IPS-NIHi7 (cell line): ENCODE measurements at regions not wholly inside any gene's neighbourhood (a gene's known extent, or its start where the extent isn't known, plus 50 kb on each side); places are given as distances from the start of the nearest gene placed in this dataset.
A peak's percentile ranks its signal among the peaks of the same experiment; 100 is the strongest.
"Not testable (repeated sequence)": the region's sequence is repeated elsewhere in the genome, so short reads cannot be mapped to it uniquely, and the experiment has no call there.

Experiments used
- DNase-seq: peaks from one replicate; pipeline ENCODE4 v3.0.0; 2012; ENCODE audit warnings: mixed read lengths; ENCODE audit errors: extremely low spot score

DNA sequence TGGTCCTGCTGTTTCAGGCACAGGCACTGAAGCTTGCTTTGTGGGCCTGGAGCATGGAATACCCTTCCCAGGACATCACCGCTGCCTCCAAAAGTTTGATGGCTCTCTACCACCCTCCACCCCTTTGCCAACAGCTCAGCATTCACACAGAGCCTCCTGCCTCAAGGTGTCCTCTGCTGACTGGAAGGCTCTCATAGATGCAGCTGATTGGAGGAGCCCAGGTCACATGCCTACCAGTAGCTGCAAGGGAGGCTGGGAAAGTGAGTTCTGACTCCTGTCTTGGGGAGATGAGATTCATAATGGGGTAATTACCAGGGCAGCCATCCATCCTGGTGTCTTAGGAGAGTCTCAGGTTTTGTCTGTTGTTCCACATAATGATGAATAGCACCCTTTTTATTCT, 124.8 kb upstream of the GRIK3 start:
- peak; percentile 45 for DNase-seq

DNA sequence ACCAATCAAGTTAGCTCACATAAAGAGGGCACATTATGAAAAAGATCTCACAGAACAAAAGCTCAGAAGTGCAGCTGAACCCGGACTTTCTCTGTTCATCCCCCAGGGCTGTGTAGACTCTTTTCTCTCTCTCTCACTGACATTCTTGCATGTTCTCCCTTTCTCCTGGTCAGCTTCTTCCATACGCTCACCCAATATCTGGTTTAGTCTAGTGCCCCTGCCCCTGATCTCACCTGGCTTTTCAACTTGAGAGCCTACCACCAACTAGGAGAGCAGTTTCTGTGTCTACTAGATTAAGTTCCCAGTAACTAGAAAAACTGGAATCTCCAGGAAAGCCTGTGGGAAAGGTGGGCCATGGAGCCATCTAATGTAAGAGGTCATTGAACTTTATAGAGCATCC, 126.9 kb upstream of the GRIK3 start:
- DNase-seq = no peak

DNA sequence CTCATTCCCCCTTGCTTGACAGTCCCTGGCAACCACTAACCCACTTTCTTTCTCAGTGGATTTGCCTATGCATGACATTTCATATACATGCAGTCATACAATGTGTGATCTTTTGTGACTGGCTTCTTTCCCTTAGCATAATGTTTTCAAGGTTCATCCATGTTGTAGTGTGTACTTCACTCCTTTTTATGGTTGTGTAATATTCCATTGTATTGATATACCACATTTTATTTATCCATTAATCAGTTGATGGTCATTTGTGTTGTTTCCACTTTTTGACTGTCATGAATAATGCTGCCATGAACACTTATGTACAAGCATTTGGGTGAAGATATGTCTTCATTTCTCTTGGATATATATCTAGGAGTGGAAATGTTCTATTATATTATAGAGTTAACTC, 127.7 kb upstream of the GRIK3 start:
- no peak for DNase-seq

DNA sequence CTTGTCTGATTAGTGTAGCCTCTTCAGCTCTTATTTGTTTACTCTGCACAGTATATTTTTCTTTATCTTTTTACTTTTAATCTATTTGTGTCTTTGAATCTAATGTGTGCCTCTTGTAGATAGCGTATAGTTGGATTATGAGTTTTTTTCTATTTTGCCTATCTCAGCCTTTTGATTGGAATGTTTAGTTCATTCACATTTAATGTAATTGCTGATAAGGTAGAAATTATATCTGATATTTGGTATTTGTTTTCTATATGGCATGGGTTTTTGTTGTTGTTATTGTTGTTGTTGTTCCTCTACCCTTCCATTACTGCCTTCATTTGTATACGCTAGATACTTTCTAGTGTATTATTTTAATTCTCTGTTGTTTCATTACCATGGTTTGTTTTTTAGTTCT, 131.7 kb upstream of the GRIK3 start:
- DNase-seq = no peak

DNA sequence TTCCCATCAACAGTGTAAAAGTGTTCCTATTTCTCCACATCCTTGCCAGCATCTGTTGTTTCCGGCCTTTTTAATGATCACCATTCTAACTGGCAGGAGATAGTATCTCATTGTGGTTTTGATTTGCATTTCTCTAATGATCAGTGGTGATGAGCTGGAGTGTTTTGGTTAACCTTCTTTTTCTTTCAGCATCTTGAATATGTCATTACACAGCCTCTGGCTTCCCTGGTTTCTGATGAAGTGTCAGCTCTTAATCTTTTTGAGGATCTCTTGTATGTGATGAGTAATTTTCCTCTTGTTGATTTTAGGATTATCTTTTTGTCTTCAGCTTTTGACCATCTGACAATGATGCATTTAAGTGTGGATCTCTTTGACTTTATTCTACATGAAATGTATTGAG, 133.2 kb upstream of the GRIK3 start:
- no peak for DNase-seq

DNA sequence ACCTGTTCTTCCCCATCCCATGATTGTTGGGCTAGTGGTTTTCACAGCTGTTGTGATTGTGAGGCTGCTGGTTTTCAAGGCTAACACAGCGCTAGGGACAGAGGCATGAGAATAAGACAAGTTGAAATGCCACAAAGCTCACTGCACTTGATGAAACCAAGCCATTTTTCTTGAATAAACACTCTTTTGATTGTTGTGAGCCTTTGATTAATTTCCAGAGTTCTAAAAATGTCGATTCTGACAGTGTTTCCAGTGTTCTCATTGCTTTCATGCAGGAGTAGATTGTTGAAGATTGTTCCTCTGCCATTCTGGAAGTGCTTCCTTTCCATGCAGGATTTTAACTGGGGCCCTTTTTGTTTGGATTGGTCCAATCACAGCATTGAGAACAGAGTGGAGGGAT, 134.9 kb upstream of the GRIK3 start:
- DNase-seq = no peak

DNA sequence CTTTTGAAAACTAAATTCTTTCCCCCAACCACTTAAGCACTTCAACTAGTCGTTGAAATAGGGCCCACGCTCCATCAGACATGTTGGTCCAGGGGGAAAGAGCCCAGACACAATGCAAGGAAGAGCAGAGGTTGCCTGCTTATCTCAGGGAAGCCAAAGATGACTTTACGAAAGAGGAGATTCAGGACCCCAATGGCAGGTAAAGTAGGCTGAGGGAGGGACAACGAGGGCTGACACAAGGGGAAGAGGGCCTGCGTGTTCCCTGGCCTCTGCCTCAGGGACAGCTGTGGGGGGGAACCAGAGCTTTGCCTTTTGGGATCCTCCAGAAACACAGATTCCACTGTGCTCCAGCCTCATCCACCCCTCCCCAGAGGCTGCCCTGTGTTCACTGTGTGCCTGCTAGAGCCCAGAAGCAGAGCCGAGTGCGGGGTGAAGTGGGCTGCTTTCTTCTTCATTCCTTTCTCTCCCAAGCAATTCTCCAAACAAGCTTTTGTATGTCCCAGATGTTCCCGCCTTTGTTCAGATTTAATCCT, 135.5 kb upstream of the GRIK3 start:
- DNase-seq = no peak

DNA sequence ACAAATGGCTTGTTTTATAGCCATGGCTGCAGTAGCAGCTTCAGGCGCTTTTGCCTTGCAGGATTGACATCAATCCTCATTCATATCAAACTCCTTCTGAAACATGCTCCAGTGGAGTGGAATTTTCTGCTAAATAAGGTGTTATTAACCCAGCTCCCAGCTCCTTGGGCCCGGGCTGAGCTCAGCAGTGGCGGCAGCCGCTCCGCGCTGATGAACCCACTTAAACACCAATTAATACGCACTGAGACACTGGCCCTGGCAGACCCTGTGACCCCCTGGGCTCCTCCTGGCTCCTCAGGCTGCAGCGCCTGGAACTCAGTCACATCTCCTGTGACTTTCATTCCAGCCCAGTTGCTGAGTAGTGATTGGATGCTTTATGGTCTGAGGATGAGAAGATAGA, 137.4 kb upstream of the GRIK3 start:
- DNase-seq = no peak

DNA sequence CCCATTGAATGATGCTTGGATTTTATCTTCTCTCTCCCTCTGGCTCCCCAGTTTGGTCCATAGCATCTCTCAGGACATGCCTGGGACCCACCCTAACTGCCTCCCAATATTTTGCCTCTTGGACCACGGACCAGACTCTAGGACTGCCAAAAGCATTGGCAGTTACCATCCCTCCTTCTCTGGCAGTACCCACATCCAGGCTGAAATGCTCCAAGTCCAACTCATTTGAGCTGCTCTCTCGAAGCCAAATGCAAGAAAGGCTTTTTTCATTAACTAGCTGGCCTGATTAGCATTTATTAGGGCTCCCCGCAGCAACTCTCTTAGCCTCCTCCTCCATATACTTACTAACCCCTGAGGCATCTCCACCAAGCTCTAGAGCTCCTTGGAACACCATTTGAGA, 140.0 kb upstream of the GRIK3 start:
- DNase-seq = no peak

DNA sequence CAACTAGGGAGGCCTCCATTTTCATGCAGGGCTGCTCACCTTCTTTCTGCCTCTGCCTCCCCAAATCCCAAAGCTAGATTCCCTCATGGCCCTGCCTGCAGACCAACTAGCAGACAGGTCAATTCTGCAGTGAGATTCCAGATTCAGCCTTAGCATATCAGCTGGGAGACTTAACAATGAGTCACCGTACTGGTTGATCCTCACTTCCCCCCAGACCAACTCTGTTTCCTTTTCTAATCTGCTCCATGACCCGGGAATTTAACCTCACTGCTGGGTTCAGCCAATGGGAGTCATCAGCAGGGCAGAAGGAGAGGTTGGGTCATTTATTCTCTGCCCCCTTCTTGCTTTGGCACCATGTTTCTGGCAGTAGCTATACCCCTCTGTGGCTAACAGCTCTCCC, 140.6 kb upstream of the GRIK3 start:
- DNase-seq = peak; percentile 60

DNA sequence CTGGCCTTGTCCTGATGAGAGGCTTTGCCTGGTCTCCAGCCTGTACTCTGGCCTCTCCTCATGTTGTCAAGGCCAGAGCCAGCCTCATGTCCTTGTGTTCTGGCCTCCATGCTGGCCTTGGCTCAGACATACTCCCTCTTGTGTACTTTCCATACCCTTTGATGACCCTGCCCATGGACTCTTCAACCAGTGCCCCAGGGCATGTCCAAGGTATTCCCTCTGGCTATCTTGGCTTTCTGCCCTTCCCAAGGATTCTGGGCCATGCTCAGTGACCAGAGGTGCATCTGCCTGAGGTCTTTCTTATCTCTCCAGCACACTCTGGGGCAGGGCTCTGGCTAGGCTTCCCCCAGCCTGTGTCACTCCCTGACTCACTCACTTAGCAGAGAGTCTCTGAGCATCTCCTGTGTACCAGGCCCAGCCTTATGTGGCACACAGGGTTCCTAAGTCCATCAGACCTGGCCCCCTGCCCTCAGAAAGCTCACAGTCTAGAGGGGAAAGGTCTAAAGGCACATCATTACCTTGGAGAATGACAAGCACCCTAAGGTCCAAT, 141.4 kb upstream of the GRIK3 start:
- DNase-seq = peak; percentile 8

DNA sequence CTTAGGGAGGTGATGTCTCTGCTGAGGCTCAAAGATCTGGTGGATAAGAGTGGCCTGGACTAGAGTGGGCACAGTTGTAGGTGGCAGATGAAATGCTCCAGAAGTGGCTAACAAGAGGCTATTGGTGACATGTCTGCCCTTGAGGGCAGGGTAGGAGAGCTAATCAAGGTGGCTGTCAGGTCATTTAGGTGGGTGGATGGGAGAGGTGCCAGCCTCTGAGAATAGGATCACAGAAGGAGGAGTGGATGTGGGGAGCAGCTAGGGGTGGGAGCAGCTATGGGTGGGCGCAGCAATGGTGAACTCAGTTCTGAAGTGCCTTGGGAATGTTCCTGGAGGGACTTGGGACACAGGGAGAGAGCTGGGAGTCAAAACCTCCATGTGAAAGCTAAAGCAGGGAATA, 142.0 kb upstream of the GRIK3 start:
- DNase-seq = no peak

DNA sequence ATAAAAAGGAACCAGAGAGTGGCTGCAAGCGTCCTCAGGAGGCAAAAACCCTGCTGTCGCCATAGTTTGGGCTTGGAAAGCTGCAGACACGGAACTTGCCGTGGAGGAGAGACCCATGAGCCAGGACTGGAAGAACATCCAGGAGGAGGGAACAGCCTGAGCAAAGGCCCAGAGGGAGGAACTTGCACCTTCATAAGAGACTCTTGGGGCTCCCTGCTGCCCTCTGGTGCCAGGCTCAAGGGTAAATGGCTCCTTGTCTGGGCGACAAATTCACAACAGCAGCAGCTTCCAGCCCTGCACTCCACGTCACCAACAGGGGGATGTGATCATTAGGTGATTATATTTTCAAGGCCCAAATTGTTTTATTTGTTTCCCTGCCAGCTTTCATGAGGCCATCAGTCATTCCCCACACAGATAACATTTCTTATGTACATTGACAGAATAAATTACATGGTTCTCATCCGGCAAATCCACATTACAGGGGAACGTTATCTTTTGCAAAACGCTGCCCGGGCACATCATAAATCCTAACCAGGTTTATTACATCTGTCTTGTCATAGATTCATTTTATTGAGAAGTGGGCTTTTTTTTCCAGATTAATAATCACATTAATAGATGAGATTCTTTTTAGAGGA, 143.0 kb upstream of the GRIK3 start:
- DNase-seq = peak; percentile 71

DNA sequence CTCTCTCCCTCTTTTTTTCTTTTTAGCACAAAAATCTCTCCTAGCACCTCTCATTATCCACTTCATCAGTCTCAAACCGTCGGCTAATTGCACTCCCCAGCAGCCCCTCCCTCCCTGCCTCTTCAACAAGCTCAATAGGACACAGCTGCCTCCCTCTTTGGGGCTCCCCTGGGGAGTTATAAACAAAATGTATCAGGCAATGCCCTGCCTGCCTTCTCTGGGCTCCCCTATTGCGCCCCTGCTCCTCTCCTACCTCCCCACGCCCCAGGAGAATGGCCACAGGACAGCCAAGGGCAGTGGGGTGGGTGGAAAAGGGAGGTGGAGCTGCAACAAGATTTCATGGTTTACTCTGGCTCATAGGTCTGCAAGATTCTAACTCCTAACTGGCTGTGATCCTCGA, 147.1 kb upstream of the GRIK3 start:
- DNase-seq = no peak

DNA sequence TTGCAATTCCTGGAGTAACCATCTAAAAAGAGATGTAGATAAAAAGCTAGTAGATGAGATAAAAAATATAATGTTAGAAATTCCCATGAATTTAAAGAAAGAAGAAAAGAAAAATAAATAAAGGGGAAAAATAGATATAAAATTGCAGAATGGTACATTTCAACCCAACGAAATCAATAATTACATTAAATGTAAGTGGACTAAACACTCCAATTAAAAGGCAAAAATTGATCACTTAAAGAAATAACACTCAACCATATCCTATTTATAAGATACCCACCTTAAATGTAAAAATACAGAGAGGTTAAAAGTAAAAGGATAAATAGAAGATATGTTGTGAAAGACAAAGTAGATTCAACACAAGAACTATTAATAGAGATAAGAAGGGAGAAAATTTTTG, 150.5 kb upstream of the GRIK3 start:
- no peak for DNase-seq

DNA sequence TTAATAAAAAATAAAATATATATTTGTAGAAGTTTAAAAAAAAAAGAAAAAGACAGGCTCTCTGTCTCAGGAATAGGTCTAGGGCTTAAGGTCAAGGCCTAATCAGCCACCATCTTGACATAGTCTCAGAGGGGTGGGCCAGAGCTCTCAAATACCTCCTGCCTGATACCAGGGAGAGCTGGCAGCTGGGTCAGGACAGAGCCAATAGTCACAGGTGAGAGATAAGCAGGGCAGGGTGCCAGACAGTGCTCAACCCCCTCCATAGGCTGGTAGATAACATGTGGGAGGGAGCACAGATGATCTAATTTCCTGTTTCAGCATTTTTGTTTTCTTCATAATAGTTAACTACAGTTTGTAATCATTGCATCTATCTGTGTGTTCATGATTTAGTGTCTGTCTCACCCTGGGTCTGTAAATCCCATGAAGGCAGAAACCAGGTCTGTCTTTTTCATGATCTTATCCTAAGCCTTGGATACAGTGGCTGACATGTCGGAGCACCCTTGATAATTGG, 152.0 kb upstream of the GRIK3 start:
- DNase-seq = no peak

DNA sequence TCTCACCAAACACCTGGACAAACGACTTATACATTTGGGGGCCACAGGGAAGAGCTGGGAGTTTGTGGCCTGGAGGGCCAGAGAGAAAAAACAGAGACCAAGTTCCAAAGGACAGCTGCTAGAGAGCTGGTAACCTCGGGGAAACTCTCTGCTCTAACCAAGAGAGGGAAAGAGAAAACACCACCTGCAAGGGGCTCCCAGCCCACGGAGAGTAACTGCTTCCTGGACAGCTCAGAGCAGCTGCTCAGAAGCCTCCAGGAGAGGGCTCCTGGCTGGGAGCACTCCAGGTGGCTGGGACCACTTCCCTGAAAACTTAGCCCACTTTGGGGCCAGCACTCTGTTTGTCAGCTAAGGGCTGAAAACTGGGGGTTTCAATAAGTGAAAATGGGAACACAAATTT, 154.8 kb upstream of the GRIK3 start:
- DNase-seq = no peak

DNA sequence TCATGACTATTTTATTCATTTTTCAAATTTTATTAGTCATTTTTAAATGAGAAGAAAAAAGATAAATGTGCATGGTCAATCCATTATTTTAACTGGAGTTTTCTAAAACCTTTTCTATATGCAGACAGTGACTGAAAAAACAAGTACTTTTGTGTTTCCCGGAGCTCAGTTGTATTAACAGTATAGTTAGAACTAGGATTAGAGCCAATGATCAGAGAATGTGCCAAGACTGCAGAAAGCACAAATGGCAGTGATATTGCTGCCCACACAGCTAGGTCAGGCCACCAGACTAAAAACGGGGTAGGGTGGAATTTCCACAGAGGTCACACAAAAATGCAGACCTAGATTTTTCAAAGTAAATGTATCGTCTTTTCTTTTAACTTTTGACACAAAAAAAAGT, 163.1 kb upstream of the GRIK3 start:
- DNase-seq = no peak

DNA sequence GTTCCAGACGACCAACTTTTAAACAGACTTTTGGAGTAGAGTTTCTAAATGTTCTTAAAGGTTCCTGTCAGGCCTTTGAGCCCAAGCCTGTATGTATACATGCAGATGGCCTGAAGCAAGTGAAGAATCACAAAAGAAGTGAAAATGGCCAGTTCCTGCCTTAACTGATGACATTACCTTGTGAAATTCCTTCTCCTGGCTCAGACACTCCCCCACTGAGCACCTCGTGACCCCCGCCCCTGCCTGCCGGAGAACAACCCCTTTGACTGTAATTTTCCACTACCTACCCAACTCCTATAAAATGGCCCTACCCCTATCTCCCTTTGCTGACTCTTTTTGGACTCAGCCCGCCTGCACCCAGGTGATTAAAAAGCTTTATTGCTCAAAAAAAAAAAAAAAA, 180.0 kb upstream of the GRIK3 start:
- not testable (repeated sequence) for DNase-seq

DNA sequence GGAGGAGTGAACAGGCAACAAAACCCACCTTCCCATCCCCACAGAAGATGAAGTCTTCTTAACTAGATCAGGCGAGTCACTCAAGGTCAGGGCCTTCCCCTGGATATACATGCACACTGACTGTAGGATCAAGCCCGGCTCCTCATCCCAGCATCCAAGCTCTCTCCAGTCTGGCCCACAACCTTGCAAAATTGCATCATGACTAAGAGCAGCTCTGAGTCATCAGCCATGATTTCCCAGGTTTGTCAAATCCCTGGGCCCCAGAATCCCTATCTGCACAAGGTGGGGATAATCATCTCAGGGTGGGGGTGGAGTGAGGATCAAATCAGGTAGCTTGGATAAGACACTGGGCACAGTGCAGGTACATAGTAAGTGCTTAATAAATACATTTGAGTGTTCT, 199.3 kb upstream of the GRIK3 start:
- no peak for DNase-seq

DNA sequence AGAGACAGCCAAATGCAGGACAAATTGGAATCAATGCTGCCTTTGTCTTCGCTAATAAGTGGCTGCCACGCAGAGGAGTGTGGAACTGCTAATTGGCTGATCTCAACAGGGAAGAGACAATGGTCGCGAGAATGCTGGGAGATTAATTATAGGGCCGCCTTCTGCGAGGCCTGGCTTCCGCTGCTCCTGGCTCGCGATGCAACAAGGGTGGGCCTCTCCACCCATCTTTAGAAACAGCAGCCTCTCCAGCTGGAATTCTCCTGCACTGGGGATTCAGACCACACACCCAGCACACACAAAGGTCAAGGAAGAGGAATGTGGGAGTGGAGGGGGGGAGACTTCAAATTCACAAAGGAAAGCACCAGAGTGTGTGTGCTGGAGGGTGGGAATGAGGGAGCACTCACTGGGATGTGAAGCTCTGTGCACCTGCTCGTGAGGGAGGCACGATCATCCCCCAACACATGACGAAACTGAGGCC, 200.7 kb upstream of the GRIK3 start:
- no peak for DNase-seq

DNA sequence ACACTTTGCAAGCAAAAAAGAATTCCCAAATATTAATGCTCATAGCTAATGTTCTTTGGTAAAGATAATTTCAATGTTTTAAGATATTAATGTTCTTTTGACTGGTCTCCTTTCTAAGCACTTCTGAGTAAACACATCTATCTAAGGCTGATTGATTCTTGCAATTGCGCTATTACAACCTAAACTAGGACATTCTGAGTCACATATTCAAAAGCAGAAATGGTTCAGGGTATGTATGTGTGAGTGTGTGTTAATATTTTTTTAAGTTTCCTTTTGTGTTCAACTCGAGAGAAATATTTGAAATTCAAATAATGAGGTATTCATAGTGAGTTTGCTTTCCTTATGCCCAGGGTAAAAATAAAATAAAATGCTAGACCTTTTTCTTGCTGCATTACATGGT, 203.6 kb upstream of the GRIK3 start:
- no peak for DNase-seq

DNA sequence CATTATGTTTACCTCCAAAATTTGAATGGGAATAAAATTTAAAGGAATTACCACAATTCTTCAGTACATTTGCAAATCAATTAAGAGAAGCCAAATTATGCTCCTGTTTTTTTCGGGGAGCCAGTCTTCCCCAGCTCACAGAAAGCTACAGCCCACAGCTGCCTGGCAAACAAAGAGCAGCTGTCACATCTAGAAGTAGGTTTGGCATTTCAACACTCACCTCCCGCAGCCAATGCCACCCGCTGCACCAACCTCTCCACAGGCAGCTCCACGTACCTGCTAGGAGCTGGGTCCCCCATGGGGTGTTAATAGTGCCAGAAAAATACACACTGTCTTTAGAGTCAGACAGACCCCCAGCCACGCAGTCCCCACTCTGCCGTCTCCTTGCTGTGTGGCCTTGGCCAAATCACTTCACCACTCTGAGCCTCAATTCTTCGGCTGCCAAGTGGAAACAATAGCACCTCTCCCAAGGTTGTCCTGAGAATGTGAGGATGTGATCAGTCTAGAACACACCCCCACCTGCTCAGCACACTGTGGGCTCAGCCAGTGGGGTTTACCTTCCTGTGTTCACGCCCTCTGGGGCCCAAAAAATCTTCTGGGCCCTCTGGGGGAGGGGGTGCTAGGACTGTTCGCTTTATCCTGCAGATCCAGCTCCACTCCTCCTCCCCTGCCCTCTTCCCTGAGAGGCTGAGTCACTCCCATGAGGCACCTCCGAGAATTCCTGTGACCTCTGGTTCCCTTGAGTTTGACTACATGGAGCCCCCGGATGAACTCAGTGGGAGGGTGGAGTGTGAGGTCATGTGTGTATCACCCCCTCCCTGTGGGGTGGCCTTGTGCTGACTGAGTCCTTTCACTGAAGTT, 204.3 kb upstream of the GRIK3 start:
- DNase-seq = peak; percentile 38
